Right cardiac atrium (tissue), 5 donors: ENCODE measurements at regions not wholly inside any gene's neighbourhood (a gene's known extent, or its start where the extent isn't known, plus 50 kb on each side); places are given as distances from the start of the nearest gene placed in this dataset.

Experiments
- ATAC-seq, 2 donors: fragments of 200-7000 bp; cut with Tn5 transposase; one replicate each; pipeline versions ENCODE4 v1.8.0 to v1.9.1; 2020; ENCODE audit warnings: moderate library complexity in 2 of 2, mild to moderate bottlenecking in 1 of 2
- DNase-seq, 3 donors: peaks; one replicate each; pipeline ENCODE4 v3.0.0-alpha.2; 2020
- H3K27ac ChIP-seq: one replicate; pipeline ENCODE4 v1.5.1; 2013; ENCODE audit warnings: mild to moderate bottlenecking, low read length, control low read depth, moderate library complexity
- H3K27me3 ChIP-seq: one replicate; pipeline ENCODE4 v1.6.1; 2013; ENCODE audit not compliant: control insufficient read depth, insufficient read depth
- H3K4me1 ChIP-seq: one replicate; pipeline ENCODE4 v1.6.1; 2013; ENCODE audit warnings: low read length; ENCODE audit not compliant: control insufficient read depth, insufficient read depth
- H3K4me3 ChIP-seq: one replicate; pipeline ENCODE4 v1.5.1; 2013; ENCODE audit warnings: low read length, control low read depth
- H3K9me3 ChIP-seq: one replicate; pipeline ENCODE4 v1.6.1; 2013; ENCODE audit warnings: low read length; ENCODE audit not compliant: control insufficient read depth
- WGBS: extraction: QIAGEN DNeasy Blood & Tissue Kit; methylation state at CpG from one replicate; pipeline ENCODE4 v1.1.7; 2013; 5-methylcytosine and 5-hydroxymethylcytosine counted together
- intact Hi-C, 4 donors: fragments of 100-400 bp; cut with DNase I; formaldehyde crosslinking; loops; one replicate each; pipeline versions ENCODE4 v1.11.0 to v1.14.0; 2022 to 2023
- donor health status: healthy with polysubstance abuse.
- donor health status: DM: no; HTN: yes; CAD: no.
- donor health status: DM: no; HTN: no; CAD: no.
- donor health status: DM: no; HTN: yes; CAD: no; lungs with severe emphysema.
- donor health status: DM: yes; HTN: yes; CAD: no.

DNA sequence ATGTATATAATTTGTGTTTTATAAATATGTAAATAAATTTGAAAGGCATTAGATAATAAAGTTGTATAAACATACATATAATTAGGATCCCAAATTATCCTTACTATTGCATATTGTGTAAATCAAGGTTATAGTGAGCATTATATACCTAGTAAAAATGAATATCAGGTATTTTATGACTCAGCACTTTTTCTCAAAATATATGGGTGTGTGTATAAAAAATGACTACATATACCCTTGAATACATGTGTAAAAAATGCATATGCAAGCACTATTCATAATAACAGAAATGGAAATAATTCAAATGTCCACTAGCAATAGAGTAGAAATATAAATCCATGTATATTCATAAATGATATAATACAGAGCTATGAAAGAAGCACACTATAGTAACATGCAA lies 870.9 kb upstream of the CNTNAP5 start:
- ATAC-seq: no peak

GRCh38 chr2:123157016-123157415 lies 868.1 kb upstream of the CNTNAP5 start:
- WGBS: 63% methylated on average over 3 of the region's 3 CpGs
- no peaks in the 10 kb centered on the region for H3K9me3 ChIP-seq
- no peak for DNase-seq
- ATAC-seq: no peak
- intact Hi-C loops: no loop called here
- H3K4me3 ChIP-seq: no peak overlapping the region
- H3K4me1 ChIP-seq: no peaks in the 10 kb centered on the region
- no peaks in the 10 kb centered on the region for H3K27me3 ChIP-seq
- no peak overlapping the region for H3K27ac ChIP-seq

More for the DNA sequence above, 870.9 kb upstream of the CNTNAP5 start:
- Histone ChIP-seq H3K27ac (no peak overlapping the region), H3K4me1 (no peaks in the 10 kb centered on the region), H3K27me3 (no peaks in the 10 kb centered on the region), H3K4me3 (no peak overlapping the region), H3K9me3 (no peaks in the 10 kb centered on the region)
- DNase-seq: no peak
- intact Hi-C loops: no loop called here

DNA sequence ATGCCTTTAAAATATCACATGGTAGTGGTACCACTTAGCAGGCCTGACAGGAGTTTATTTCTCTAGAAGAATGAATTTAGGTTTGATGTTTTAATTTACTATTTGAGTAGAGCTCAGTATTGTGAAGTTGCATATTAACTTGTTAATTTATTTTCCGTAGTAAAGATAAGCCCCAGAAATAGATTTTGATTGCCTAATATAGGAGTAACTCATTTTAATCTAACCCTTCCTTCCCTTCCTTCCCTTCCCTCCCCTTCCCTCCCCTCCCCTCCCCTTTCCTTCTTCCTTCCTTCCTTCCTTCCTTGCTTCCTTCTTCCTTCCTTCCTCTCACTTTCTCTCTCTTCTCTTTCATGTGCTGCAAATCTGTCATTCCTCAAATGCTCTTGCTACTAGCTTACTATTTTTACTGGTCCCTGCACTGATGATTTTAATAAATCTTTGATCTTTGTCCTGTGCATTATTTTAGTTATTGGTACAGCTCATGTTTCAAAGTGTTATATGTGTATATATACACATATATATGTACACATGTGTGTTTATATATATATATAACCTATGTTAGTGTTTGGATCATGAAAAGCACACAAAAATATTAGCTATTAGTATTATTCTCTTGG lies 862.6 kb upstream of the CNTNAP5 start:
- no peak overlapping the region for H3K27ac ChIP-seq
- H3K9me3 ChIP-seq: no peaks in the 10 kb centered on the region
- ATAC-seq (no peak), DNase-seq (no peak)
- H3K27me3 ChIP-seq: no peaks in the 10 kb centered on the region
- H3K4me1 ChIP-seq: no peaks in the 10 kb centered on the region
- H3K4me3 ChIP-seq: no peak overlapping the region
- 54% methylated on average over 1 of the region's 1 CpG for WGBS
- intact Hi-C loops: no loop called here

DNA sequence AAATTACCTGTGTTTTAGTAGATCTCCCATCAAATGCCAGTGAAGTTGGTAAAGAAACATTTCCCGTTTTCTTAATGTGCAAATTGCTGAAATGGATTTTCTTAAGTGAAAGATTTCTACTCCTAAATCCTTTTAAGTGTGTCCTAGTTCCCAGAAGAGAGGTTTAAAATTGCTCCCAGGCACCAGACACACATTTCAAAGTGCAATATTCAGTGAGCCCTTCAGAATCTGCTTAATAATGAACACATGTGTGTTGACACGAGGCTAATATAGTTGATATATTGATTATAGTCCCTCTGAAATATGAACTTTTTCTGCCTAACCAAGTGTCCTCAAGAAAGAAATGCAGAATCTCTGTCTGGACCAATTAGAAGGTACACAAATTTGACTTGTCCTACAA lies 861.7 kb upstream of the CNTNAP5 start:
- Histone ChIP-seq H3K27me3 (no peaks in the 10 kb centered on the region), H3K4me3 (no peak overlapping the region), H3K27ac (no peak overlapping the region), H3K9me3 (no peaks in the 10 kb centered on the region), H3K4me1 (no peaks in the 10 kb centered on the region)
- no peak for DNase-seq
- intact Hi-C loops: no loop called here
- ATAC-seq: no peak
- WGBS: 61% methylated on average over 2 of the region's 2 CpGs

- H3K4me3 ChIP-seq: no peak overlapping the region
- intact Hi-C loops: no loop called here
- 71% methylated on average over 2 of the region's 2 CpGs for WGBS
- no peaks in the 10 kb centered on the region for H3K27me3 ChIP-seq
- no peak for DNase-seq
- no peaks in the 10 kb centered on the region for H3K4me1 ChIP-seq
- no peaks in the 10 kb centered on the region for H3K9me3 ChIP-seq
- no peak overlapping the region for H3K27ac ChIP-seq
- no peak for ATAC-seq
Measured at GRCh38 chr2:123164216-123164615, 860.9 kb upstream of the CNTNAP5 start.

- Histone ChIP-seq H3K9me3 (no peaks in the 10 kb centered on the region), H3K27ac (no peak overlapping the region), H3K4me1 (no peaks in the 10 kb centered on the region), H3K4me3 (no peak overlapping the region), H3K27me3 (no peaks in the 10 kb centered on the region)
- ATAC-seq (no peak), DNase-seq (no peak)
- intact Hi-C loops: no loop called here
- WGBS: 84% methylated on average over 7 of the region's 7 CpGs
Measured at GRCh38 chr2:123165616-123166015, 859.5 kb upstream of the CNTNAP5 start.

DNA sequence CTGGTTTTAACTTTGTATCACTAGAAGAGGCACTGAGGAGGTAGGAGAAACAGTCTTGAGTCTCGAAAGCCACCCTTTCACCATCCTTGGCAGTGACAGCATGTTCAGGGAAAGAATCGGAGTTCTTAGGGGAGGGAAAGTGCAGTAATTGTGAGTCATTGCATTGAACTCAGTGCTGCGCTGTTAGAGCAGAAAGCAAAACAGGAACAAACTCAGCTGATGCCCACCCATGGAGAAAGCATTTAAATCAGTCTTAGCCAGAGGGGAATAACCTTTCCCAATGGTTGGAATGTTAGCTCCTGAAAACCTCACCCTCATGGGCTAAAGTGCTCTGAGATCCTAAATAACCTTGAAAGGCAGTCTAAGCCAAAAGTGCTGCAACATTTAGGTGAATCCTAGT lies 845.6 kb upstream of the CNTNAP5 start:
- Histone ChIP-seq H3K4me1 (no peaks in the 10 kb centered on the region), H3K27me3 (no peaks in the 10 kb centered on the region), H3K27ac (no peak overlapping the region), H3K9me3 (peaks cover 2% of the 10 kb centered on the region), H3K4me3 (no peak overlapping the region)
- intact Hi-C loops: no loop called here
- DNase-seq (no peak), ATAC-seq (no peak)
- 73% methylated on average over 3 of the region's 3 CpGs for WGBS

- no peak for ATAC-seq
- no peak for DNase-seq
- no peak overlapping the region for H3K4me3 ChIP-seq
- WGBS: 83% methylated on average over 4 of the region's 4 CpGs
- H3K4me1 ChIP-seq: no peaks in the 10 kb centered on the region
- H3K27me3 ChIP-seq: no peaks in the 10 kb centered on the region
- intact Hi-C loops: no loop called here
- H3K27ac ChIP-seq: no peak overlapping the region
- no peaks in the 10 kb centered on the region for H3K9me3 ChIP-seq
Measured at GRCh38 chr2:123195957-123196356, 829.1 kb upstream of the CNTNAP5 start.

DNA sequence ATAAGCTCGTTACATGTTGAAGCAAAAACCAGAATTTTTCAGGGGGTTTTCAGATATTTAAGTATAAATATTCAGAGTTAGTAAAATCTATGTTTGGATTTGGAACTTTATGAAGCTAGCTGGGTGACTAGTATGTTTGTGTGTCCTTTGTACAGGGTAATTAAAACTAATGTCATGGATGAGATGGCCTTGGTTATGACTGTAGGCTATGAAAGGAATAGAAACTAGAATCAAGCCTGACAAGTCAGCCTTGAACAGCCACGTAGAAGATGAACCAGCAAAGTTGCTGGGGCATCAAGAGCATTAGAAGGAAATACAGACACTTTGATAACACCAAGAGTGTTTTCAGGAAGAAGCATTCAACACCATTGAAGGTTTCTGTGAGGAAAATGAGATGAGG lies 825.1 kb upstream of the CNTNAP5 start:
- no peak for DNase-seq
- H3K4me3 ChIP-seq: no peak overlapping the region
- H3K9me3 ChIP-seq: no peaks in the 10 kb centered on the region
- intact Hi-C loops: no loop called here
- no peak for ATAC-seq
- no peaks in the 10 kb centered on the region for H3K27me3 ChIP-seq
- H3K4me1 ChIP-seq: no peaks in the 10 kb centered on the region
- 70% methylated on average over 2 of the region's 2 CpGs for WGBS
- H3K27ac ChIP-seq: no peak overlapping the region

DNA sequence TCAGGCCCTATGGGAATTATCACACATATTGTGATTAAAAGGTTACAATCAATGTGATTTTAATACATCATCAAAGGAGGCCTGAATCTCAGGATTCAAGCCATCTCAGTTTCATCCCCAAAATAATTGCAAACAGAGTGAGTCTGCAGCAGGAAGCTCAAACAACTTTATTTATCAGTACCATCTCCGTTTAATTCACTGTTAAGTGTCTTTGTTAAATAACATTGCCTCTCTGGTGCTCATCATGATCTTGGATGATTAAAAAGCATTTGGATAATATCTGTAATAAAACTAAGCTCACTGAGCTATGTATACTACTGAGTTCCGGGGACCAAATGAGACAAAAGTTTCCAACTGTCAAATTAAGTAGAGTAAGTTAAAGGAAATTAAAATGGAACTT lies 817.8 kb upstream of the CNTNAP5 start:
- no peak for ATAC-seq
- WGBS: 78% methylated on average over 2 of the region's 2 CpGs
- intact Hi-C loops: no loop called here

GRCh38 chr2:123209202-123209601 lies 815.9 kb upstream of the CNTNAP5 start:
- no peak for ATAC-seq
- no peak for DNase-seq
- no peaks in the 10 kb centered on the region for H3K9me3 ChIP-seq
- H3K27ac ChIP-seq: no peak overlapping the region
- H3K4me3 ChIP-seq: no peak overlapping the region
- no peaks in the 10 kb centered on the region for H3K4me1 ChIP-seq
- H3K27me3 ChIP-seq: no peaks in the 10 kb centered on the region
- intact Hi-C loops: no loop called here
- 58% methylated on average over 2 of the region's 2 CpGs for WGBS

More for the DNA sequence above, 817.8 kb upstream of the CNTNAP5 start:
- Histone ChIP-seq H3K27me3 (no peaks in the 10 kb centered on the region), H3K27ac (no peak overlapping the region), H3K9me3 (no peaks in the 10 kb centered on the region), H3K4me1 (no peaks in the 10 kb centered on the region), H3K4me3 (no peak overlapping the region)
- DNase-seq: no peak

DNA sequence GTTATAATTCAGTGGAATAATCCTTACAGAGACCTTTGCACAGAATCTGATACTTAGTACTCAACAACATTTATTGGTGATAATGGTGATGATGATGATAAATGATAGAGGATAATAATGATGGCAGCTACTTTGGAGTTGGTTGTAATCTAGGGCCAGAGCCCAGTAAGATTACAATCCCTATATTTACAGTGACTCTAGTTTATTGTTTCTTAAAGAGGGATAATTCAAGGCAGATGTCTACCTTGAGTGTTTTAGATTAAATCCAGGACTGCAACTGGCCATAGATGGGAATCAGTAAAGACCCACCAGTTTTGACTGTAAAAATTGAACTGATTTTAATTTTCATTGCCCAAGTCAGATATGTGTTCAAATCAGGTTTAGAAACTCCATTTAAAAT lies 813.9 kb upstream of the CNTNAP5 start:
- DNase-seq: no peak

More for the DNA sequence above, 813.9 kb upstream of the CNTNAP5 start:
- Histone ChIP-seq H3K4me1 (no peaks in the 10 kb centered on the region), H3K4me3 (no peak overlapping the region), H3K27me3 (no peaks in the 10 kb centered on the region), H3K27ac (no peak overlapping the region), H3K9me3 (no peaks in the 10 kb centered on the region)
- ATAC-seq: no peak
- intact Hi-C loops: no loop called here
